GM18526 (cell line): ENCODE measurements at regions not wholly inside any gene's neighbourhood (a gene's known extent, or its start where the extent isn't known, plus 50 kb on each side); places are given as distances from the start of the nearest gene placed in this dataset.

Experiments used
- POLR2A ChIP-seq: IDR thresholded peaks from 3 replicates; pipeline ENCODE4 v1.6.1; 2011; ENCODE audit not compliant: insufficient read length; ENCODE audit errors: extremely low read depth

GRCh38 chr19:29106346-29106885 is 106.5 kb downstream of the UQCRFS1 start:
- TF ChIP-seq POLR2A: no peak

- no peak for TF ChIP-seq POLR2A
These were observed 107.2 kb downstream of the UQCRFS1 start for GRCh38 chr19:29105629-29106292.

- TF ChIP-seq POLR2A: no peak
These were observed 108.2 kb downstream of the UQCRFS1 start for GRCh38 chr19:29104605-29105241.

- TF ChIP-seq POLR2A: no peak
These were observed 114.0 kb downstream of the UQCRFS1 start for GRCh38 chr19:29098863-29099481.

- no peak for TF ChIP-seq POLR2A
These were observed 114.9 kb downstream of the UQCRFS1 start for GRCh38 chr19:29098091-29098490.

- no peak for TF ChIP-seq POLR2A
These were observed 116.1 kb downstream of the UQCRFS1 start for GRCh38 chr19:29096896-29097295.

- no peak for TF ChIP-seq POLR2A
These were observed 119.4 kb downstream of the UQCRFS1 start for GRCh38 chr19:29093553-29093908.

- no peak for TF ChIP-seq POLR2A
These were observed 120.0 kb downstream of the UQCRFS1 start for GRCh38 chr19:29092712-29093552.

GRCh38 chr19:29090783-29091526 is 122.0 kb downstream of the UQCRFS1 start:
- TF ChIP-seq POLR2A: no peak

GRCh38 chr19:29089315-29089870 is 123.6 kb downstream of the UQCRFS1 start:
- TF ChIP-seq POLR2A: no peak

- no peak for TF ChIP-seq POLR2A
These were observed 124.2 kb downstream of the UQCRFS1 start for GRCh38 chr19:29088761-29089160.

GRCh38 chr19:29086646-29087045 is 126.3 kb downstream of the UQCRFS1 start:
- no peak for TF ChIP-seq POLR2A

GRCh38 chr19:29086182-29086581 is 126.8 kb downstream of the UQCRFS1 start:
- TF ChIP-seq POLR2A: no peak

GRCh38 chr19:29085630-29086029 is 127.3 kb downstream of the UQCRFS1 start:
- no peak for TF ChIP-seq POLR2A

GRCh38 chr19:29085206-29085605 is 127.7 kb downstream of the UQCRFS1 start:
- TF ChIP-seq POLR2A: no peak

- no peak for TF ChIP-seq POLR2A
These were observed 128.7 kb downstream of the UQCRFS1 start for GRCh38 chr19:29084266-29084665.
